BE2C (cell line): ENCODE measurements at regions not wholly inside any gene's neighbourhood (a gene's known extent, or its start where the extent isn't known, plus 50 kb on each side); places are given as distances from the start of the nearest gene placed in this dataset.
"Not testable (repeated sequence)": the region's sequence is repeated elsewhere in the genome, so short reads cannot be mapped to it uniquely, and the experiment has no call there.

Experiments used
- DNase-seq: peaks from one replicate; pipeline ENCODE4 v3.0.0-alpha.2; 2020
- H3K27me3 ChIP-seq: fragments of 250-450 bp; sonication (Bioruptor Pico); 2 replicates; pipeline ENCODE4 v1.5.1; 2020; ENCODE audit warnings: mild to moderate bottlenecking
- H3K36me3 ChIP-seq: fragments of 250-450 bp; sonication (Bioruptor Pico); 2 replicates; pipeline ENCODE4 v1.5.1; 2020; ENCODE audit warnings: mild to moderate bottlenecking
- H3K4me1 ChIP-seq: fragments of 250-450 bp; sonication (Bioruptor Pico); 2 replicates; pipeline ENCODE4 v1.5.1; 2020
- H3K4me3 ChIP-seq: 2 replicates; pipeline ENCODE4 v1.5.1; 2011; ENCODE audit warnings: low read depth, low read length
- H3K9me3 ChIP-seq: fragments of 250-450 bp; sonication (Bioruptor Pico); 2 replicates; pipeline ENCODE4 v1.5.1; 2020
- TF ChIP-seq, protein P1 (sequence below): IDR thresholded peaks from 2 replicates; pipeline ENCODE4 v1.5.1; 2012; ENCODE audit warnings: mild to moderate bottlenecking, low read depth, low read length

DNA sequence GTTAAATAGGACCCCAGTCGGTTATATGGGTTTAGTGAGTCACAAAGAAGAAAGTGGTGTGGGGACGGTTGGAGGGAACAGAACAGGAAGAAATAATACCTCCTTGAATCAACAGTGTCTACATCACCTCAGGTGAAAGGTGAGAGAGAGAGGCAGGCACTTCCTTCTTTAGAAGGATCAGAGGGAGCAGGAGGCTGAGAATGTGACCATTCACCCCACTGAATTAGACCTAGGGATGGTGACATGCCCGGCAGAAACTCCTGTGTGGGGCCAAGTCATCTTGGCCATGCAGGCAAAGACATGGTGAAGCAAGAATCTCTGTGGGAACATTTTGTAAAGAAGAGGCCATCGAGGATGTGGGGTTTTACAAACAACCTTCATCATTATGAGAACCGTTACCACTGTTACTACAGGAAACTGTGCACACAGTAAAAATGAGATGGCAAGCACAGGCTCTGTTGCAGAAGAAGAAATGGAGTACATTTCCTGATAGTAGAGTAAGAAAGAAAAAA lies 1196.9 kb downstream of the VRK1 start:
- Histone ChIP-seq H3K4me1 (no peaks in the 10 kb centered on the region), H3K9me3 (no peaks in the 10 kb centered on the region), H3K4me3 (no peak overlapping the region), H3K36me3 (no peaks in the 10 kb centered on the region), H3K27me3 (no peaks in the 10 kb centered on the region)
- TF ChIP-seq, protein P1, sequence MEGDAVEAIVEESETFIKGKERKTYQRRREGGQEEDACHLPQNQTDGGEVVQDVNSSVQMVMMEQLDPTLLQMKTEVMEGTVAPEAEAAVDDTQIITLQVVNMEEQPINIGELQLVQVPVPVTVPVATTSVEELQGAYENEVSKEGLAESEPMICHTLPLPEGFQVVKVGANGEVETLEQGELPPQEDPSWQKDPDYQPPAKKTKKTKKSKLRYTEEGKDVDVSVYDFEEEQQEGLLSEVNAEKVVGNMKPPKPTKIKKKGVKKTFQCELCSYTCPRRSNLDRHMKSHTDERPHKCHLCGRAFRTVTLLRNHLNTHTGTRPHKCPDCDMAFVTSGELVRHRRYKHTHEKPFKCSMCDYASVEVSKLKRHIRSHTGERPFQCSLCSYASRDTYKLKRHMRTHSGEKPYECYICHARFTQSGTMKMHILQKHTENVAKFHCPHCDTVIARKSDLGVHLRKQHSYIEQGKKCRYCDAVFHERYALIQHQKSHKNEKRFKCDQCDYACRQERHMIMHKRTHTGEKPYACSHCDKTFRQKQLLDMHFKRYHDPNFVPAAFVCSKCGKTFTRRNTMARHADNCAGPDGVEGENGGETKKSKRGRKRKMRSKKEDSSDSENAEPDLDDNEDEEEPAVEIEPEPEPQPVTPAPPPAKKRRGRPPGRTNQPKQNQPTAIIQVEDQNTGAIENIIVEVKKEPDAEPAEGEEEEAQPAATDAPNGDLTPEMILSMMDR: no peak
- DNase-seq: no peak

DNA sequence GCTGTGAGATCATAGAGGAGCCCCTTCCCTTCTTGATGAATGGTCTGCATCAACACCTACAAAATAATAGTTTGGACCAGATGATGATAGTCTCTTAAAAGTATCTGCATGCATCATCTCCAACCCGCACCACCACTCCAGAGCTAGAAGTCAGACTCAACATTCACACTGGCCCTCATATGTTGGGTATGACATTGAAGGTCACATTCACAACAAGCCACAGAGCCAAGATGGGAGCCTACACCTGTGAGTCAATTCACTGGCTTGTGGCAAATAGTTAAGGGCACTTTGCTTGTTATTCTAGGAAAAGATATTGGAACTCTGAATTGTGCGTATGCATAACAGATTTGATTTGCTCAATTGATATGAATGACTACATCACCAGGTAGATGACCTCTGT lies 1197.9 kb downstream of the VRK1 start:
- TF ChIP-seq, protein P1: no peak
- Histone ChIP-seq H3K4me3 (no peak overlapping the region), H3K27me3 (no peaks in the 10 kb centered on the region), H3K4me1 (no peaks in the 10 kb centered on the region), H3K9me3 (no peaks in the 10 kb centered on the region), H3K36me3 (no peaks in the 10 kb centered on the region)
- DNase-seq: no peak

DNA sequence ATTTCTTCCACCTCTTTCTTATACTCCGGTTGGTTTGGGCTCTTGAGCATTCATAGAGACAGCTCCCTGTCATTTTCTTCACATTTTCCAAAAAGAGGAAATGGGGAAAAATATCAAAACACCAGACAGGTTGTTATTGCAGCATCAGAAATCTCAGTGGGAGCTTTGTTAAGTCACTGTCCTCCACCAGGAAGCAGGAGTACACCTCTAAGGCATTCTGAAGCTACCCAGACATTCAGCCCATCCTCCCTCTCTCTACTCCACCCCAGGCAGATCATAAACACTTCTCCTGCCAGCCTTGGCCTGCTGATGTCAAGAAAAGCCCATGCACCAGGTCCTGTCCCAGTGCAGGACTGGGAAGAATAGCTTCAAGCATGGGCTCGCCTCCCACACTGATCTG lies 1198.3 kb downstream of the VRK1 start:
- no peaks in the 10 kb centered on the region for H3K27me3 ChIP-seq
- H3K9me3 ChIP-seq: no peaks in the 10 kb centered on the region
- no peak overlapping the region for H3K4me3 ChIP-seq
- no peak for DNase-seq
- H3K36me3 ChIP-seq: no peaks in the 10 kb centered on the region
- TF ChIP-seq, protein P1: no peak
- H3K4me1 ChIP-seq: no peaks in the 10 kb centered on the region

DNA sequence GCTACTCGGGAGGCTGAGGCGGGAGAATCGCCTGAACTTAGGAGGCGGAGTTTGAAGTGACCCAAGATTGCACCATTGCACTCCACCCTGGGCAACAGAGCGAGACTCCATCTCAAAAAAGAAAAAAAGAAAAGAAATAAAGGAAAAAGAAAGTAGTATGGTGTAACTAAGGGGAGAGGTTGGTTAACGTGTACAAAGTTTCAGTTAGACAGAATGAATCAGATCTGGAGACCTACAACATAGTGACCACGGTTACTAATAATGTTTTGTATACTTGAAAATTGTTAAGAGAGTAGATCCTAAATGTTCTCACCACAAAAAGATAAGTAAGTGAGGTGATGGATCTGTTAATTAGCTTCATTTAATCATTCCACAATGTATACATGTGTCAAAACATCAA lies 1208.8 kb downstream of the VRK1 start:
- no peak for DNase-seq
- Histone ChIP-seq H3K9me3 (no peaks in the 10 kb centered on the region), H3K27me3 (no peaks in the 10 kb centered on the region), H3K36me3 (no peaks in the 10 kb centered on the region), H3K4me1 (no peaks in the 10 kb centered on the region), H3K4me3 (no peak overlapping the region)
- TF ChIP-seq, protein P1: no peak

DNA sequence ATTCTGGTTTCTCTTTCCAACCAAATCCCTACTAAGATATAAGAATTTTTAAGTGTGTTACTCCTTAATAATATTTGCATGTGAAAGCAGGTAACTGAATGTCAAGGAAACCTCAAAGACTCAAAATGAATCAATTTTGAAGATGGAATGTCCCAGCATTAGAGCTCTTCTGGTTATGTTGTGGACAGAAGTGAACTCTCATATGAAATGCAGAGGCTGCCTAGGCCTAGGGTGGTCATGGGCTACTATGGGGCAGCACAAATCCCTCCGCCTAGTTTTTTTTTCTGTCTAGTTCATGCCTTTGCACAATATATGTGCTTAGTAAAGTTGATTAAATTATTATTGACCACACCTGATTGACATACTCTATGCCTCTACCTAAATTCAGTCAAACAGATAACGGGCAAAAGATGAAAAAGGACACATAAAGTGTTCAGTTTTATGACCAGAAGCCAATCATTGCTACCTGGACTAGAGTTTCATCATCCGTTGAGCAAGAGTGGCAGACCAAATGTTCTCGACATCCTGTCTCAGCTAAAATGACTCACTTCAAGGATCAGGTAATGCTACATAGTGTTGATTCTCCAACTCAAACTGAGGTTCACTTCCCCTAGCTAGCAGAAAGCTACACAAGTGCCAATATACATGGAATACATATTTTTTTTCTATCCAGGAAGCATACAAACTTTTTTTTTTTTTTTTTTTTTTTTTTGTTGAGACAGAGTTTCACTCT lies 1211.4 kb downstream of the VRK1 start:
- DNase-seq: no peak
- H3K9me3 ChIP-seq: no peaks in the 10 kb centered on the region
- no peaks in the 10 kb centered on the region for H3K4me1 ChIP-seq
- no peaks in the 10 kb centered on the region for H3K27me3 ChIP-seq
- H3K36me3 ChIP-seq: no peaks in the 10 kb centered on the region
- no peak overlapping the region for H3K4me3 ChIP-seq
- TF ChIP-seq, protein P1: no peak

DNA sequence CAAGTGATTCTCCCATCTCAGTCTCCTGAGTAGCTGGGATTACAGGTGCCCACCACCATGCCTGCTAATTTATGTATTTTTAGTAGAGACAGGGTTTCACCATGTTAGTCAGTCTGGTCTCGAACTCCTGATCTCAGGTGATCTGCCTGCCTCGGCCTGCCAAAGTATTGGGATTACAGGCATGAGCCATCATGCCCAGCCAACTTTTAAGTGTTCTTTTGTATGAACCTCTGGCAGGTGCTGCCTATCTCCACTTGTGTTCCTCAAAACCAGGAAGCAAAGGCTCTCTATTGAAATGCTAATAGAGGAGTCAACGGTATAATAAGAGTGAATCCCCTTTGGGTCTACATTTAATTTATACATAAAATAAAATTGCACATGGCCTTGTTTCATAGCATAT lies 1212.0 kb downstream of the VRK1 start:
- not testable (repeated sequence) for H3K27me3 ChIP-seq, H3K36me3 ChIP-seq, H3K4me3 ChIP-seq, H3K9me3 ChIP-seq, DNase-seq, H3K4me1 ChIP-seq
